ENCODE measurements at regions not wholly inside any gene's neighbourhood (a gene's known extent, or its start where the extent isn't known, plus 50 kb on each side); places are given as distances from the start of the nearest gene placed in this dataset.
"Not testable (repeated sequence)": the region's sequence is repeated elsewhere in the genome, so short reads cannot be mapped to it uniquely, and the experiment has no call there.

DNA sequence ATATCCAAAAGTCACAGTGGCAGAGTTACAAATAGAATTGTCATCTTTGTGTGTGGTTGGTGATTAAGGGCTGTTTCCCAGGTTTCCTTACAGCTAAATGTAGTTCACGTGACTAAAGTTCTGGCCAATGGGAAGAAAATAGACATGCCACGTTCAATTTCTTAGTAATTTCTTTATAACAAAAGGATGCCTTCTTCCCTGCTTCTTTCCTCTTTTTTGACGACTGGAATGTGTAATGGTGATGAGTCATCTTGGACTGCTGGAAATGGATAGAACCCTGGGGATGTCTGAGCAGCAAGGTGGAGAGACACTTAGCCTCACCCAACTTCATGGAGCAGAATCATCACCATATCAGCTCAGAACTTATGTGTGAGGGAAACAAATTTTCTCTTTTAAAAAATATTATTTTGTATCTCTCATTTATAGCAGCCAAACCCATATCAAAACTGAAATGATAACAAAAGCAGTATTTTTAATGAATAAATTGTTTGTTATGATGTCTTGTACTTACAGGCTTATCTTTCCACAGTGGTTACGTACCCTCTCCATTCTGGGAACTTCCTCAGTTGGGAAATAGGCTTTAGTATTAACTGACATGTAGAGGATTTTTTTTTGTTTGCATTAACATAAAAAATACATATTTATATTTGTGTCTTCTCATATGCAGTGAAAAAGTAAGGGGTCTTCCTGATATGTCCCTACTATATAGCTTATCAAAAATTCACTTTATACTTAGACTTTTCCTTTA is 91.1 kb upstream of the CDH2 start:
- DNase-seq (ENCODE audit: low spot score) = no peak

- no peak for DNase-seq (ENCODE audit: low spot score)
Observed at GRCh38 chr18:28267276-28267675, 90.3 kb upstream of the CDH2 start.

GRCh38 chr18:28256166-28256565 is 79.2 kb upstream of the CDH2 start:
- no peak for DNase-seq (ENCODE audit: low spot score)

- DNase-seq (ENCODE audit: low spot score) = no peak
Observed at GRCh38 chr18:28248653-28249052, 71.7 kb upstream of the CDH2 start.

- DNase-seq (ENCODE audit: low spot score) = not testable (repeated sequence)
Observed at GRCh38 chr18:28240626-28241025, 63.7 kb upstream of the CDH2 start.

DNA sequence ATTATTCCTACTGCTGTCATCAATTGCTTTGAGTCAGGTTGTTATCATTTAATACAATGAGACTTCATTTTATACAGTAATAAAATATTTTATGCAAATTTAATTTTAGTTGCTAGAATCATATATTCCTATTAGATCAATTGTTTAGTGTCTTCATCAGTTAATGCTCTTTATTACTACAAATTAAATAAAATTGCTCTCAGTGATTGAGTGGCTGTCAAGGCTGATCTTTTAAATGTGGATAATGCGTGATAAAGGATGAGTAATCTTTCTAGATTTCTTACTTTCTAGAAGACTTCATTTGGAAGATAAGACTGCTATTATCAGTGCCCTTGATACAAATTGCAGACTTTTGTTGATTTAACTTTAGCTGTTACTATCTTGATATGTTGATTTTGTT is 59.6 kb upstream of the CDH2 start:
- DNase-seq (ENCODE audit: low spot score) = no peak
